ENCODE measurements at regions not wholly inside any gene's neighbourhood (a gene's known extent, or its start where the extent isn't known, plus 50 kb on each side); places are given as distances from the start of the nearest gene placed in this dataset.

DNA sequence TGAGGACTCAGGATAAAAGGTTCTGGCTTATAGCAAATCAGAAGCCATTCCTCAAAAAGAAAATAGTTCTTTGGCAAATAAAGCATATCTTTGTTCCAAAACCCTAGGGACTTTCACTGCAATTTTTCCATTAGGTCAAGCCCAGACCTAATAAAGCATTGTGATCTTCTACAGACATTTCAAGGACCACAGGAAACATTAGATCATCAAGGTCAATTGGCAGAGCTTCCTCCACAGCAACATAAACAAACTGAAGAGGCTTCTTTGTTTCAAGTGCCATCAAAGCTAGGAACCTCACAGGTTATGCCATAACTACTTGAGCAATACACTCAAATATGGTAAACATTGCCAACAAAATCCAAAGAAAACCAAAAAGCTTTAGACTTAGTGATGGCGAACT is 144.9 kb downstream of the ANXA5 start (continued):
- TF ChIP-seq, protein P1, sequence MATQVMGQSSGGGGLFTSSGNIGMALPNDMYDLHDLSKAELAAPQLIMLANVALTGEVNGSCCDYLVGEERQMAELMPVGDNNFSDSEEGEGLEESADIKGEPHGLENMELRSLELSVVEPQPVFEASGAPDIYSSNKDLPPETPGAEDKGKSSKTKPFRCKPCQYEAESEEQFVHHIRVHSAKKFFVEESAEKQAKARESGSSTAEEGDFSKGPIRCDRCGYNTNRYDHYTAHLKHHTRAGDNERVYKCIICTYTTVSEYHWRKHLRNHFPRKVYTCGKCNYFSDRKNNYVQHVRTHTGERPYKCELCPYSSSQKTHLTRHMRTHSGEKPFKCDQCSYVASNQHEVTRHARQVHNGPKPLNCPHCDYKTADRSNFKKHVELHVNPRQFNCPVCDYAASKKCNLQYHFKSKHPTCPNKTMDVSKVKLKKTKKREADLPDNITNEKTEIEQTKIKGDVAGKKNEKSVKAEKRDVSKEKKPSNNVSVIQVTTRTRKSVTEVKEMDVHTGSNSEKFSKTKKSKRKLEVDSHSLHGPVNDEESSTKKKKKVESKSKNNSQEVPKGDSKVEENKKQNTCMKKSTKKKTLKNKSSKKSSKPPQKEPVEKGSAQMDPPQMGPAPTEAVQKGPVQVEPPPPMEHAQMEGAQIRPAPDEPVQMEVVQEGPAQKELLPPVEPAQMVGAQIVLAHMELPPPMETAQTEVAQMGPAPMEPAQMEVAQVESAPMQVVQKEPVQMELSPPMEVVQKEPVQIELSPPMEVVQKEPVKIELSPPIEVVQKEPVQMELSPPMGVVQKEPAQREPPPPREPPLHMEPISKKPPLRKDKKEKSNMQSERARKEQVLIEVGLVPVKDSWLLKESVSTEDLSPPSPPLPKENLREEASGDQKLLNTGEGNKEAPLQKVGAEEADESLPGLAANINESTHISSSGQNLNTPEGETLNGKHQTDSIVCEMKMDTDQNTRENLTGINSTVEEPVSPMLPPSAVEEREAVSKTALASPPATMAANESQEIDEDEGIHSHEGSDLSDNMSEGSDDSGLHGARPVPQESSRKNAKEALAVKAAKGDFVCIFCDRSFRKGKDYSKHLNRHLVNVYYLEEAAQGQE (IDR thresholded peaks at IDR 0.05; ENCODE audit: unreplicated experiment) = no peak
- TF ChIP-seq CREB1 (CRISPR knock-in tag; IDR thresholded peaks at IDR 0.05; ENCODE audit: low read depth) (no peak), EZH2phosphoT487 (IDR thresholded peaks at IDR 0.05; ENCODE audit: unreplicated experiment) (no peak), NANOG (IDR thresholded peaks at IDR 0.05; ENCODE audit: borderline replicate concordance) (no peak), ZNF331 (CRISPR knock-in tag; IDR thresholded peaks at IDR 0.05; ENCODE audit: low read depth) (no peak)
- TF ChIP-seq, protein P2, sequence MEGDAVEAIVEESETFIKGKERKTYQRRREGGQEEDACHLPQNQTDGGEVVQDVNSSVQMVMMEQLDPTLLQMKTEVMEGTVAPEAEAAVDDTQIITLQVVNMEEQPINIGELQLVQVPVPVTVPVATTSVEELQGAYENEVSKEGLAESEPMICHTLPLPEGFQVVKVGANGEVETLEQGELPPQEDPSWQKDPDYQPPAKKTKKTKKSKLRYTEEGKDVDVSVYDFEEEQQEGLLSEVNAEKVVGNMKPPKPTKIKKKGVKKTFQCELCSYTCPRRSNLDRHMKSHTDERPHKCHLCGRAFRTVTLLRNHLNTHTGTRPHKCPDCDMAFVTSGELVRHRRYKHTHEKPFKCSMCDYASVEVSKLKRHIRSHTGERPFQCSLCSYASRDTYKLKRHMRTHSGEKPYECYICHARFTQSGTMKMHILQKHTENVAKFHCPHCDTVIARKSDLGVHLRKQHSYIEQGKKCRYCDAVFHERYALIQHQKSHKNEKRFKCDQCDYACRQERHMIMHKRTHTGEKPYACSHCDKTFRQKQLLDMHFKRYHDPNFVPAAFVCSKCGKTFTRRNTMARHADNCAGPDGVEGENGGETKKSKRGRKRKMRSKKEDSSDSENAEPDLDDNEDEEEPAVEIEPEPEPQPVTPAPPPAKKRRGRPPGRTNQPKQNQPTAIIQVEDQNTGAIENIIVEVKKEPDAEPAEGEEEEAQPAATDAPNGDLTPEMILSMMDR (conservative IDR thresholded peaks at IDR 0.05; ENCODE audit: low read depth in 2 of 2) = no peak
- TF ChIP-seq, protein P3, sequence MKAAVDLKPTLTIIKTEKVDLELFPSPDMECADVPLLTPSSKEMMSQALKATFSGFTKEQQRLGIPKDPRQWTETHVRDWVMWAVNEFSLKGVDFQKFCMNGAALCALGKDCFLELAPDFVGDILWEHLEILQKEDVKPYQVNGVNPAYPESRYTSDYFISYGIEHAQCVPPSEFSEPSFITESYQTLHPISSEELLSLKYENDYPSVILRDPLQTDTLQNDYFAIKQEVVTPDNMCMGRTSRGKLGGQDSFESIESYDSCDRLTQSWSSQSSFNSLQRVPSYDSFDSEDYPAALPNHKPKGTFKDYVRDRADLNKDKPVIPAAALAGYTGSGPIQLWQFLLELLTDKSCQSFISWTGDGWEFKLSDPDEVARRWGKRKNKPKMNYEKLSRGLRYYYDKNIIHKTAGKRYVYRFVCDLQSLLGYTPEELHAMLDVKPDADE (IDR thresholded peaks at IDR 0.05) = no peak

DNA sequence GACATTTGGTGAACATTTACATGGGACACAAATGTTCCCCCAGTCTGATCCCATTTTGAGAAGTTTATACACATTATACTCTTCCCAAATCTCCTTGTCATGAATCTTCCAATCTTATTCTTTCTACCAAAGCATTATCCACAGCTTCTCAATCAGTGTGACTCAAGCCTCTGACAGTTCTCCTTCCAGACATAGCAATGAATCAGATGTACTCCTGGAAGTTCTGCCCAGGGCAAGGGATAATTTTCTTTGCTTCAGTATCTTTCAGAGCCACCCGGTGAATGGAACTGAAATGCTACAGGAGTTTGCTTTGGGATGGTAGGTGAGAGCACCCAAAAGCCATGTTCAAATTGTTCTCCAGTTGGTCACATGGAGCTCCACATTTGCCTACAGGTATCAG is 145.5 kb downstream of the ANXA5 start:
- H3K4me2 ChIP-seq = no peak overlapping the region
- no peaks in the 10 kb centered on the region for H3K36me3 ChIP-seq (ENCODE audit: insufficient read depth)
- no peak overlapping the region for H3K4me3 ChIP-seq
- ATAC-seq = no peak
- H3K9me2 ChIP-seq (ENCODE audit: insufficient read depth) = no peaks in the 10 kb centered on the region
- H3K27me3 ChIP-seq (ENCODE audit: insufficient read depth) = no peaks in the 10 kb centered on the region
- H3K27ac Mint-ChIP-seq = no peak overlapping the region
- H3K27ac ChIP-seq (ENCODE audit: low read depth) = no peak overlapping the region
- H3K4me1 ChIP-seq (ENCODE audit: insufficient read depth) = no peaks in the 10 kb centered on the region
- H3K4me3 Mint-ChIP-seq = no peak overlapping the region
- no peaks in the 10 kb centered on the region for H3K27me3 Mint-ChIP-seq (ENCODE audit: insufficient read depth, low read depth, poor library complexity)
- no peaks in the 10 kb centered on the region for H3K36me3 Mint-ChIP-seq (ENCODE audit: low read depth)
- H3K79me2 ChIP-seq (replicated peaks; ENCODE audit: insufficient read depth) = no peaks in the 10 kb centered on the region
- no peaks in the 10 kb centered on the region for H3K9me3 Mint-ChIP-seq
- no peaks in the 10 kb centered on the region for H3F3A ChIP-seq (replicated peaks; ENCODE audit: low read depth)
- no peaks in the 10 kb centered on the region for H3K4me1 Mint-ChIP-seq
- no peaks in the 10 kb centered on the region for H4K20me1 ChIP-seq (replicated peaks; ENCODE audit: insufficient read depth)
- DNase-seq (ENCODE audit: low spot score) = no peak
- H2AFZ ChIP-seq = no peak overlapping the region
- TF ChIP-seq ZNF331 (CRISPR knock-in tag; IDR thresholded peaks at IDR 0.05; ENCODE audit: low read depth) = no peak
- TF ChIP-seq JUNB (IDR thresholded peaks at IDR 0.05; ENCODE audit: unreplicated experiment) = no peak
- TF ChIP-seq EZH2 (IDR thresholded peaks at IDR 0.05; ENCODE audit: low read depth, unreplicated experiment) = no peak
- TF ChIP-seq ZNF114 (CRISPR knock-in tag; IDR thresholded peaks at IDR 0.05) = no peak
- TF ChIP-seq STAT1 (IDR thresholded peaks at IDR 0.05; ENCODE audit: unreplicated experiment) = no peak
- TF ChIP-seq CREB1 (CRISPR knock-in tag; IDR thresholded peaks at IDR 0.05; ENCODE audit: low read depth) = no peak
- TF ChIP-seq NANOG (IDR thresholded peaks at IDR 0.05; ENCODE audit: borderline replicate concordance) = no peak
- TF ChIP-seq, protein P1 (IDR thresholded peaks at IDR 0.05; ENCODE audit: unreplicated experiment) = no peak
- TF ChIP-seq, protein P2 (conservative IDR thresholded peaks at IDR 0.05; ENCODE audit: low read depth in 2 of 2) = no peak
- TF ChIP-seq, protein P3 (IDR thresholded peaks at IDR 0.05) = no peak
- no peak for TF ChIP-seq POLR2AphosphoS5 (IDR thresholded peaks at IDR 0.05; ENCODE audit: low read depth)
- no peak for TF ChIP-seq EZH2phosphoT487 (IDR thresholded peaks at IDR 0.05; ENCODE audit: unreplicated experiment)

All from GM23338 (cell line).